MM.1S (cell line): ENCODE measurements at regions not wholly inside any gene's neighbourhood (a gene's known extent, or its start where the extent isn't known, plus 50 kb on each side); places are given as distances from the start of the nearest gene placed in this dataset.

Source experiments
- EZH2phosphoT487 ChIP-seq: fragments of 300-600 bp; sonication (generic); IDR thresholded peaks from 2 replicates; pipeline ENCODE4 v1.6.1; 2018; ENCODE audit warnings: antibody characterized with exemption, low read length
- TF ChIP-seq, protein P1 (sequence below): fragments of 300-600 bp; sonication (generic); IDR thresholded peaks from 2 replicates; pipeline ENCODE4 v1.5.1; 2016; ENCODE audit warnings: antibody characterized with exemption, low read length, mixed read lengths

DNA sequence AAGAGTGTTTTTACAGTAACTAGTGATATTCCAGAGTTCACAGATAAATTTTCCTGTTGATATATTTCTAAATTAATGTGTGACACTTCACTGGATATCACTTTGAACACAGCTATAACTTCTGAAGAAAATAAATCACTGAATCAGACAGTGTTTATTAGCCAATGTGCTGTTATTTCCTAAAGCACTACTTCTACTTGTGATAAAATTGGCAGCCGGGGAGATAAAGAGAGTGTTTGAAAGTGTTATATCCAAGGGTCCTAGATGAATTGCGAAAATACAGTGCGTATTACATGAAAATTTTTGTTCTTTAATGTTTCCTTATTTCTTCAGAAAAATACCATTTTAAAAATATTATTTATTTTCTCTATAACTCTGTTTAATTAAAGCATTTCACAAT is 417.5 kb upstream of the ARGLU1 start:
- TF ChIP-seq, protein P1, sequence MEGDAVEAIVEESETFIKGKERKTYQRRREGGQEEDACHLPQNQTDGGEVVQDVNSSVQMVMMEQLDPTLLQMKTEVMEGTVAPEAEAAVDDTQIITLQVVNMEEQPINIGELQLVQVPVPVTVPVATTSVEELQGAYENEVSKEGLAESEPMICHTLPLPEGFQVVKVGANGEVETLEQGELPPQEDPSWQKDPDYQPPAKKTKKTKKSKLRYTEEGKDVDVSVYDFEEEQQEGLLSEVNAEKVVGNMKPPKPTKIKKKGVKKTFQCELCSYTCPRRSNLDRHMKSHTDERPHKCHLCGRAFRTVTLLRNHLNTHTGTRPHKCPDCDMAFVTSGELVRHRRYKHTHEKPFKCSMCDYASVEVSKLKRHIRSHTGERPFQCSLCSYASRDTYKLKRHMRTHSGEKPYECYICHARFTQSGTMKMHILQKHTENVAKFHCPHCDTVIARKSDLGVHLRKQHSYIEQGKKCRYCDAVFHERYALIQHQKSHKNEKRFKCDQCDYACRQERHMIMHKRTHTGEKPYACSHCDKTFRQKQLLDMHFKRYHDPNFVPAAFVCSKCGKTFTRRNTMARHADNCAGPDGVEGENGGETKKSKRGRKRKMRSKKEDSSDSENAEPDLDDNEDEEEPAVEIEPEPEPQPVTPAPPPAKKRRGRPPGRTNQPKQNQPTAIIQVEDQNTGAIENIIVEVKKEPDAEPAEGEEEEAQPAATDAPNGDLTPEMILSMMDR: no peak
- TF ChIP-seq EZH2phosphoT487: no peak
